Neural cell (in vitro differentiated cells): ENCODE measurements at regions not wholly inside any gene's neighbourhood (a gene's known extent, or its start where the extent isn't known, plus 50 kb on each side); places are given as distances from the start of the nearest gene placed in this dataset.

Source experiments
- EP300 ChIP-seq: fragments of 450-650 bp; conservative IDR thresholded peaks from 2 replicates; pipeline ENCODE4 v1.6.1; 2014; ENCODE audit warnings: antibody characterized with exemption, mild to moderate bottlenecking, moderate library complexity; ENCODE audit not compliant: poor library complexity, severe bottlenecking
- EZH2 ChIP-seq: fragments of 200-600, 300-800 bp; shearing (Covaris generic), sonication (generic); IDR thresholded peaks from 2 replicates; pipeline ENCODE4 v1.6.1; 2014; ENCODE audit warnings: antibody characterized with exemption, low read length, borderline replicate concordance, mild to moderate bottlenecking; ENCODE audit not compliant: insufficient read depth, poor library complexity, severe bottlenecking
- MXI1 ChIP-seq: fragments of 450-650 bp; conservative IDR thresholded peaks from 2 replicates; pipeline ENCODE4 v1.6.1; 2014; ENCODE audit warnings: antibody characterized with exemption, mild to moderate bottlenecking; ENCODE audit not compliant: poor library complexity, severe bottlenecking
- TF ChIP-seq, protein P1 (sequence below): fragments of 450-650 bp; IDR thresholded peaks from 2 replicates; pipeline ENCODE4 v1.5.1; 2014; ENCODE audit warnings: antibody characterized with exemption, mild to moderate bottlenecking, moderate library complexity; ENCODE audit not compliant: poor library complexity, severe bottlenecking

DNA sequence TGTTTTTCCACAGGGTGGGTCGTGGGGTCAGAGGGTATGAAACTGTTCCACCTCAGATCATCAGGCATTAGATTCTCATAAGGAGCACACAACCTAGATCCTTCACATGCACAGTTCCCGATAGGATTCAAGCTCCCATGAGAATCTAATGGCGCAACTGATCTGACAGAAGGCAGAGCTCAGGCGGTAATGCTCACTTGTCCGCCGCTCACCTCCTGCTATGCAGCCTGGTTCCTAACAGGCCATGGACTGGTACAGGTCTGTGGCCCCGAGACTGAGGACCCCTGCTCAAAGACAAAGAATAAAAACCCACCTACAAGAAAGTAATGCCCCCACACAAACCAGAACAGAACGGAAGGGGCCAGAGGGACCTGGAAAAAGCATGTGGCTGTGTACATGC is 76.1 kb upstream of the SNX9 start:
- TF ChIP-seq MXI1 (no peak), EP300 (no peak), EZH2 (no peak)
- TF ChIP-seq, protein P1, sequence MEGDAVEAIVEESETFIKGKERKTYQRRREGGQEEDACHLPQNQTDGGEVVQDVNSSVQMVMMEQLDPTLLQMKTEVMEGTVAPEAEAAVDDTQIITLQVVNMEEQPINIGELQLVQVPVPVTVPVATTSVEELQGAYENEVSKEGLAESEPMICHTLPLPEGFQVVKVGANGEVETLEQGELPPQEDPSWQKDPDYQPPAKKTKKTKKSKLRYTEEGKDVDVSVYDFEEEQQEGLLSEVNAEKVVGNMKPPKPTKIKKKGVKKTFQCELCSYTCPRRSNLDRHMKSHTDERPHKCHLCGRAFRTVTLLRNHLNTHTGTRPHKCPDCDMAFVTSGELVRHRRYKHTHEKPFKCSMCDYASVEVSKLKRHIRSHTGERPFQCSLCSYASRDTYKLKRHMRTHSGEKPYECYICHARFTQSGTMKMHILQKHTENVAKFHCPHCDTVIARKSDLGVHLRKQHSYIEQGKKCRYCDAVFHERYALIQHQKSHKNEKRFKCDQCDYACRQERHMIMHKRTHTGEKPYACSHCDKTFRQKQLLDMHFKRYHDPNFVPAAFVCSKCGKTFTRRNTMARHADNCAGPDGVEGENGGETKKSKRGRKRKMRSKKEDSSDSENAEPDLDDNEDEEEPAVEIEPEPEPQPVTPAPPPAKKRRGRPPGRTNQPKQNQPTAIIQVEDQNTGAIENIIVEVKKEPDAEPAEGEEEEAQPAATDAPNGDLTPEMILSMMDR = no peak
